HEK293T (cell line): ENCODE measurements at regions not wholly inside any gene's neighbourhood (a gene's known extent, or its start where the extent isn't known, plus 50 kb on each side); places are given as distances from the start of the nearest gene placed in this dataset.

ENCODE experiments used
- ARNT ChIP-seq: fragments of 450-650 bp; IDR thresholded peaks from 2 replicates; pipeline ENCODE4 v1.6.1; 2017; ENCODE audit warnings: mild to moderate bottlenecking
- ELF4 ChIP-seq: fragments of 450-650 bp; IDR thresholded peaks from 2 replicates; pipeline ENCODE4 v1.6.1; 2017; ENCODE audit warnings: antibody characterized with exemption
- FOXA1 ChIP-seq: fragments of 450-650 bp; IDR thresholded peaks from 2 replicates; pipeline ENCODE4 v1.6.1; 2016; ENCODE audit warnings: mild to moderate bottlenecking
- FOXK2 ChIP-seq: fragments of 450-650 bp; IDR thresholded peaks from 2 replicates; pipeline ENCODE4 v1.6.1; 2016; ENCODE audit warnings: mild to moderate bottlenecking
- FOXM1 ChIP-seq: fragments of 450-650 bp; IDR thresholded peaks from 2 replicates; pipeline ENCODE4 v1.6.1; 2017; ENCODE audit warnings: mild to moderate bottlenecking, borderline replicate concordance
- HDGF ChIP-seq: fragments of 450-650 bp; IDR thresholded peaks from 2 replicates; pipeline ENCODE4 v1.6.1; 2017; ENCODE audit warnings: antibody characterized with exemption, borderline replicate concordance
- L3MBTL2 ChIP-seq: fragments of 450-650 bp; conservative IDR thresholded peaks from 2 replicates; pipeline ENCODE4 v1.6.1; 2016; ENCODE audit warnings: mild to moderate bottlenecking
- LEF1 ChIP-seq: fragments of 450-650 bp; IDR thresholded peaks from 2 replicates; pipeline ENCODE4 v1.6.1; 2017; ENCODE audit warnings: mild to moderate bottlenecking, borderline replicate concordance
- PKNOX1 ChIP-seq: fragments of 450-650 bp; IDR thresholded peaks from 2 replicates; pipeline ENCODE4 v1.6.1; 2016
- SP1 ChIP-seq: fragments of 450-650 bp; IDR thresholded peaks from 2 replicates; pipeline ENCODE4 v1.6.1; 2017
- SUZ12 ChIP-seq: fragments of 450-650 bp; IDR thresholded peaks from 2 replicates; pipeline ENCODE4 v1.6.1; 2016; ENCODE audit warnings: mild to moderate bottlenecking
- TARDBP ChIP-seq: fragments of 450-650 bp; IDR thresholded peaks from 2 replicates; pipeline ENCODE4 v1.6.1; 2016
- ZNF384 ChIP-seq: fragments of 450-650 bp; IDR thresholded peaks from 2 replicates; pipeline ENCODE4 v1.6.1; 2016

- TF ChIP-seq FOXA1 = no peak
- TF ChIP-seq FOXM1 = no peak
- no peak for TF ChIP-seq TARDBP
- TF ChIP-seq FOXK2 = no peak
- no peak for TF ChIP-seq SP1
- TF ChIP-seq ELF4 = no peak
- TF ChIP-seq LEF1 = no peak
- no peak for TF ChIP-seq PKNOX1
- TF ChIP-seq ARNT = no peak
- no peak for TF ChIP-seq HDGF
- no peak for TF ChIP-seq SUZ12
- TF ChIP-seq ZNF384 = no peak
- no peak for TF ChIP-seq L3MBTL2
Observed at GRCh38 chr11:13206086-13206640, 71.4 kb upstream of the BMAL1 start.
